ENCODE measurements at regions not wholly inside any gene's neighbourhood (a gene's known extent, or its start where the extent isn't known, plus 50 kb on each side); places are given as distances from the start of the nearest gene placed in this dataset.

DNA sequence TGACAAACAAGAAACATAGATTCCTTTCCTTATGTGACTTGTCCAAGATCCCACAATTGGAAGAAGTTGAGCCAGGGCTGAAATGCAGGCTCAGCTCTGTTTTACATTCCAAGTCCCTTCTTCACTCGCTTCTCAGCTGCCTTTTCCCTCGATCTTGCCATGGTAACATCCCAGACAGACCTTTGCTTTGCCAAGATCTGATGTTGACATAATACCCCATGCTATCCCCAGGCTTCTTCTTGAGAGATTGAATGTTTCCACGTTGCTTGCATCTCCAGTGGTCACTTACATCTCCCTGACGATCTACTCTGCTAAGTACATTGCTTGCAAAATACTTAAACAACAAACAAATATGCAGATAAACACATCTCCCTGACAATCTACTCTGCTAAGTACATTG, 63.5 kb downstream of the TBXT start:
- no peaks in the 10 kb centered on the region for H3K36me3 ChIP-seq (ENCODE audit: control insufficient read depth in 4 of 4, insufficient read depth in 4 of 4, low read length in 4 of 4)
- WGBS, 2 donors: 39 to 48% methylated on average over 4 of the region's 4 CpGs
- no peaks in the 10 kb centered on the region for H3K27me3 ChIP-seq (ENCODE audit: control insufficient read depth in 3 of 3, insufficient read depth in 3 of 3, low read length in 2 of 3)
- no peak overlapping the region for H3K27ac ChIP-seq (ENCODE audit: low read depth in 1 of 2, low read length in 1 of 2)
- H3K4me1 ChIP-seq (ENCODE audit: control insufficient read depth in 5 of 5, insufficient read depth in 5 of 5, low read length in 5 of 5): no peaks in the 10 kb centered on the region
- peak in 2 of 3 donors; percentile 8 to 27 for DNase-seq
- TF ChIP-seq, protein P1, sequence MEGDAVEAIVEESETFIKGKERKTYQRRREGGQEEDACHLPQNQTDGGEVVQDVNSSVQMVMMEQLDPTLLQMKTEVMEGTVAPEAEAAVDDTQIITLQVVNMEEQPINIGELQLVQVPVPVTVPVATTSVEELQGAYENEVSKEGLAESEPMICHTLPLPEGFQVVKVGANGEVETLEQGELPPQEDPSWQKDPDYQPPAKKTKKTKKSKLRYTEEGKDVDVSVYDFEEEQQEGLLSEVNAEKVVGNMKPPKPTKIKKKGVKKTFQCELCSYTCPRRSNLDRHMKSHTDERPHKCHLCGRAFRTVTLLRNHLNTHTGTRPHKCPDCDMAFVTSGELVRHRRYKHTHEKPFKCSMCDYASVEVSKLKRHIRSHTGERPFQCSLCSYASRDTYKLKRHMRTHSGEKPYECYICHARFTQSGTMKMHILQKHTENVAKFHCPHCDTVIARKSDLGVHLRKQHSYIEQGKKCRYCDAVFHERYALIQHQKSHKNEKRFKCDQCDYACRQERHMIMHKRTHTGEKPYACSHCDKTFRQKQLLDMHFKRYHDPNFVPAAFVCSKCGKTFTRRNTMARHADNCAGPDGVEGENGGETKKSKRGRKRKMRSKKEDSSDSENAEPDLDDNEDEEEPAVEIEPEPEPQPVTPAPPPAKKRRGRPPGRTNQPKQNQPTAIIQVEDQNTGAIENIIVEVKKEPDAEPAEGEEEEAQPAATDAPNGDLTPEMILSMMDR (IDR thresholded peaks at IDR 0.05; ENCODE audit: control extremely low read depth, extremely low read depth): no peak
- H3K9me3 ChIP-seq (ENCODE audit: control insufficient read depth in 4 of 4, insufficient read depth in 3 of 4, low read length in 3 of 4): peaks cover 0 to 9% (median 5%) of the 10 kb centered on the region in 4 donors
- no peak for ATAC-seq (ENCODE audit: insufficient read depth, low FRiP score)
- no peak overlapping the region for H3K4me3 ChIP-seq
- H3K9ac ChIP-seq (ENCODE audit: insufficient read depth in 1 of 2, low read length in 2 of 2): no peak overlapping the region

DNA sequence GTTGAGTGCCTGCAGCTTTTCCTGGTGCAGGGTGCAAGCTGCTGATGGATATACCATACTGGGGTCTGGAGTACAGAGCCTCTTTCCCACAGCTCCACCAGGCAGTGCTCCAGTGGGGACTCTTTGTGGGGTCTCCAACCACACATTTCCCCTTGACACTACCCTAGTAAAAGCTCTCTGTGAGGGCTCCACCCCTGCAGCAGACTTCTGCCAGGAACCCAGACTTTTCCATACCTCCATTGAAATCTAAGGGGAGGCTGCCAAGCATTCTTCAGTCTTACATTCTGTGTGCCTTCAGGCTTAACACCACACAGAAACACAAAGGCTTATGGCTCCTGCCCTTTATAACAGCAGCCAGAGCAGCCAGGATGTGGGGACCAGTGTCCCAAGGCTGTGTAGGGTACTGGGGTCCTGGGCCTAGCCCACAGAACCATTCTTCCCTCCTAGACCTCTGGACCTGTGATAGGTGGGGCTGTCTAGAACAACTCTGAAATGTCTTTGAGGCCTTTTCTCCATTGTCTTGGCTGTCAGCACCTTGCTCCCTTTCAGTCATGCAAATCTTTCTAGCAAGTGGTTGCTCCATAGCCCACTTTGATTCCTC, 65.7 kb downstream of the TBXT start:
- TF ChIP-seq, protein P1 (IDR thresholded peaks at IDR 0.05; ENCODE audit: control extremely low read depth, extremely low read depth): no peak
- Histone ChIP-seq H3K4me1 (ENCODE audit: control insufficient read depth in 5 of 5, insufficient read depth in 5 of 5, low read length in 5 of 5) (no peaks in the 10 kb centered on the region), H3K27ac (ENCODE audit: low read depth in 1 of 2, low read length in 1 of 2) (no peak overlapping the region), H3K9me3 (ENCODE audit: control insufficient read depth in 4 of 4, insufficient read depth in 3 of 4, low read length in 3 of 4) (peaks cover 0 to 9% (median 5%) of the 10 kb centered on the region in 4 donors), H3K4me3 (no peak overlapping the region), H3K36me3 (ENCODE audit: control insufficient read depth in 4 of 4, insufficient read depth in 4 of 4, low read length in 4 of 4) (no peaks in the 10 kb centered on the region), H3K9ac (ENCODE audit: insufficient read depth in 1 of 2, low read length in 2 of 2) (no peak overlapping the region), H3K27me3 (ENCODE audit: control insufficient read depth in 3 of 3, insufficient read depth in 3 of 3, low read length in 2 of 3) (no peaks in the 10 kb centered on the region)
- no peak for DNase-seq
- ATAC-seq (ENCODE audit: insufficient read depth, low FRiP score): no peak

DNA sequence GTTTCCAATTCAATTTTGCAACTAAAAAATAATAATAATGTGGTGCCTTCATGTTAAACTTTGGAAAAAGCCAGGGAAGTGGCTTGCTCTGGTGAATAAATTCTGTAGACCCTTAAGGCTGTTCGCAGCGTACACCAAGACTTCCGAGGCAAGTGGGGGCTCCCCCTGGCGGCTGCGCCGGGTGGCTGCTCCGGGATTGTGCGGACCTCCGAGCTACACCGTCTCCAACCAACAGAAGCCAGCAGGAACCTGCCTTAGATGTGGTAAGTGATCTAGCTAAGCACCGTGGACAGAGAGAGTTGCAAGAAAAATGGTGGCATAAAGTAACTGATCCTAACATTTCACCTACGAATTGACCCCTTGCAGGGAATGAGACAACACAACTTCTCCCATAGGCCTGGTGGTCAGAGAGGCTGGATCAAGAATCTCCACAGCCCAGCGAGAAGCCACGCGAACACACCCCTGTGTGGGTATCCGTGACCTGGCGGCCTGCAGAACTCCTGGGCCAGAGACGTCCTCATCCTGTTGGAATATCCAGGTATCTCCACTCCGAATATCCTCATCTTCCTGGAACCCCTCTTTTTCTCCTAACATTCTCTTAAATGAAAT, 69.6 kb downstream of the TBXT start:
- H3K36me3 ChIP-seq (ENCODE audit: control insufficient read depth in 4 of 4, insufficient read depth in 4 of 4, low read length in 4 of 4): no peaks in the 10 kb centered on the region
- H3K4me3 ChIP-seq: no peak overlapping the region
- DNase-seq (peak; percentile 66 to 78 (median 73)), ATAC-seq (ENCODE audit: insufficient read depth, low FRiP score) (no peak)
- no peak overlapping the region for H3K9ac ChIP-seq (ENCODE audit: insufficient read depth in 1 of 2, low read length in 2 of 2)
- peaks cover 0 to 9% (median 5%) of the 10 kb centered on the region in 4 donors for H3K9me3 ChIP-seq (ENCODE audit: control insufficient read depth in 4 of 4, insufficient read depth in 3 of 4, low read length in 3 of 4)
- no peaks in the 10 kb centered on the region for H3K4me1 ChIP-seq (ENCODE audit: control insufficient read depth in 5 of 5, insufficient read depth in 5 of 5, low read length in 5 of 5)
- H3K27ac ChIP-seq (ENCODE audit: low read depth in 1 of 2, low read length in 1 of 2): no peak overlapping the region
- TF ChIP-seq, protein P1 (IDR thresholded peaks at IDR 0.05; ENCODE audit: control extremely low read depth, extremely low read depth): peak; percentile 10
- WGBS, 2 donors: 34 to 35% methylated on average over 19 of the region's 19 CpGs
- H3K27me3 ChIP-seq (ENCODE audit: control insufficient read depth in 3 of 3, insufficient read depth in 3 of 3, low read length in 2 of 3): no peaks in the 10 kb centered on the region
